Stimulated activated CD4-positive, alpha-beta T cell treated with anti-CD3 and anti-CD28 coated beads, Interleukin-2, amount 100 ng/mL, for 24 hours (primary cell): ENCODE measurements at regions not wholly inside any gene's neighbourhood (a gene's known extent, or its start where the extent isn't known, plus 50 kb on each side); places are given as distances from the start of the nearest gene placed in this dataset.

ENCODE experiments used
- DNase-seq, 2 donors: peaks; one replicate each; pipeline ENCODE4 v3.0.0-alpha.2; 2020

DNA sequence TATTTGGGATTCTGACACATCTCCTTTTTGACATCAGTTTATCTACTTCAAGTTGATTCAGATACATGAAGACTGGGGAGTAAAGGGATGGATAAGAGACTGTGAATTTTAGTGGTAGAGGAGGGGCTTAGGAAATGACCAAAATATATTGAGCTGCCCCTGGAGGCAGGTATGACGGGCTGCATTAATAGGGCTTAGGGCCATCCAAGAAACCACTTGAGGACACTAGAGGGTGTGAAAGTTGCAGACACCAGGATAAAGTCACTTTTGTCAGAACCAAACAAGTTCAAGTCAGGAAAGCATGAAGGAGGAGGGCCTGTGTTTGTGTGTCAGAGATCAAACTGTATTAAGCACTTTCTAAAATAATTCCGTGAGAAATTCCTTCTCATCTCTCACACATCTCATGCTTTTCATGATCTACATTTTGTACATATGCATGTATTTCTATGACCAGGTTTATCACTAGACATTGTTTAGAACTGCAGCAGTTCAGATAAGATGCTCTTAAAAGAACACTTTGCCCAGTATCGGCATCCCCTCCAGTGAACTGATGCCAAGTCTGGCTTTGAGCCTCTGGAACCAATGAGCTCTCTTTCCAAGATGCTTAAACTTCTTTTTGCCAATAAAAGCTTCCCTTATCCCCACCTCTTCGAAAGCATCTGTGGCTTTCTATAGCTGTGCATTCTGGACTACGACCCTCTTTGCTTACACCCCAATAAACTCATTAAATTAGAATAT lies 136.9 kb downstream of the SLC38A1 start:
- DNase-seq, result no peak

DNA sequence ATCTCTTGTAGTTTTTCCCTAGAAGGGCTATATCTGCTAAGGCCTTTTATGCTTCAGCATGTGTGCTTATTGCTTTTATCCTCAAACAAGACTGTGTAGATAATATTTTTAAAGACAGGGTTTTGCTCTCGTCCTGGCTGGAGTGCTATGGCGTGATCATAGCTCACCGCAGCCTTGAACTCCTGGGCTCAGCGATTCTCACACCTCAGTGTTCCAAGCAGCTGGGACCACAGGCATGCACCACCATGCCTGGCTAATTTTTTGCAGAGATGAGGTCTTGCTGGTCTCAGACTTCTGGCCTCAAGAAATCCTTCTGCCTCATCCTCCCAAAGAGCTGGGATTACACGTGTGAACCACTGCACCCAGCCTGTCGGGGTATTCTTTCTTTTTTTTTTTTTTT lies 137.3 kb upstream of the SCAF11 start:
- no peak for DNase-seq

DNA sequence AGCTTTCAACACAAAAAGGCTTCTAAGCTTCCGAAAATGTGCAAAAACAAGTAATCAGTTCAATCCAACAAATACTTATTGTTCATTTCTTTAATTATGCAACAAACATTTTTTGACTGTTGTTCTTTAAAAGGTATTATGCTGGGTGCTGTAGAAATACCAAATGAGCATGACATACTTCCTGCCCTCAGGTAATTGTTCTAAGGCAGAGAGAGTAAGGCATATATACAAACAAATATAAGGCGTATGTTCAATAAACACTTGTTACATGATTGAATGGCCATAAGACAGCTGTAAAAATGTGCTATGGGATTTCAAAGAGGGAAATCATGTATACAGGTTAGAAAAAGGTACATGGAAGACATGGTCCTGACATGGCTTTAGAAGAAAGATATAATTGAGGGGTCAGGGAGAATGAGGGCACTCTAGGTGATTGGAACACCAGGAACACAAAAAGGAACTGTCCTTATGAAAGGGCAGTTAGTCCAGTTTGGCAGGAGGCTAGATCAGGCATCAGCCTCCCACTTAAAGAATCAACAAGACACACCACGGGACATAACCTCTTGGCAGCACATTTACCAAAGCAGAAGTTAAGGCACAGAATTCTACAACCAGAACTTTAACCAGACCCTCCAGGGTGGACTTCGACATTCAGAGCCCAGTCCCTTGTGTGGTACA lies 135.8 kb upstream of the SCAF11 start:
- DNase-seq, result no peak

DNA sequence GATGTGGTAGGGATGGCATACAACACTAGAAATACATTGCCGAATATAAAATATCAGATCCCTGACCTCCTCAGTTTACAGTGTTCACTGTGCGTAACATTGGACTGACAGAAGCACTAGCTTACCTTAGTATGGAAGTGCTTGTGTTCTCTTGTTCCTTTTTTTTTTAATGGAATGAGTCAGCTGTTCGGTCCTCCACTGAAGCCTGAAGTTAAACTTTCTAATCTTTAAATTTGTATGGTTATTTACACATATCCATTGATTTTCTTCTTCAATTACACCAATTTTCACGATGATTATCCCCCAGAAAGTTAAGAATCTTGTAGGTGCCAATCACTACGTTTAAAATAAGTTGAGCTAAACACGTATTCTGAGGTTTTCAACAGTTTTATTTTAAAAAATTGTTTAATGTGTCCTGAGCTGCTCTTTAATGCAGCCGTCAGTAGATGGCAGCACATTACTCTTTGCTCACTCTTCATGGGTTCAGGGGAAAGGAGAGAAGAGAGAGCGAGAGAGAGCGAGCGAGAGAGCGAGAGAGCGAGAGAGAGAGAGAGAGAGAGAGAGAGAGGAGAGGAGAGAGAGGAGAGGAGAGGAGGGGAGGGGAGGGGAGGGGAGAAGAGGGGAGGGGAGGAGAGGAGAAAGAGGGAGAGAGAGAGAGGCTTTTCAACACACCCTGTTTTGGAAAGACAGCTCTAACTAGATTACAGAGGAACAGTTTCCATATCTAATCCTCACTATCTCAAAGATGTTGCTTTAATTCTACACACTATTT lies 134.7 kb upstream of the SCAF11 start:
- DNase-seq, result peak; percentile 47 to 56

DNA sequence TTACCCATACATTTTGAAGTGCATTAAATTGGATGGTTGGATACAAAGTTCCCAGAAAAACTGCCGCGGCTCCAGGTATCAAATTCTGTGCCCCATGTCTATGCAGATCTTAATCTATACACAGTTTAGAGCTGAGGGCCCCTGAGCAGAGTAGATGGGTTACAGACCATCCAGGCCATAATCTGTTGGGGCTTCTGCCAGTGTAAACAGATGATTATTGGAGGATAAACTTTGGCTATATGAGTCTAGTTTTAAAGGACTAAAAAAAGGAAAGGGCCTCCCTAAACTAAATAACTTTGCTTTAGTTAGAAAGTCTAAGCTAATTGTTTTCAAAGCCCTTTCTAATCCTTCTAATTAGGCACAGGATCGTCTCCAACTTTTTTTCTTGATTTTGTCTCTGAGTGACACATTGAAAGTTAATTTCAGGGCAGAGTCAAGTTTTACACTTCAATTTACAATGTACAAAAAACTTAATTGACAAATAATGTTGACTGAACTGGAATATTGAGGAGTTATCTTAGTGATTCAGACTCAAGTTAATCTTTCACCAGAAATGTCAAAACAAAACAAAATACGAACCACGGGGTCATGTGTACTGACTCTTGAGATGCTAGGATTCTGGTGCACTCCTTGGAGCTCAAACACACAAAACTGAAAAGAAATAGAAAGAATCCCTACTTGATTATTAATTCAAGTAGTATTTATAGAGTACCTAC lies 133.9 kb upstream of the SCAF11 start:
- DNase-seq, result no peak

DNA sequence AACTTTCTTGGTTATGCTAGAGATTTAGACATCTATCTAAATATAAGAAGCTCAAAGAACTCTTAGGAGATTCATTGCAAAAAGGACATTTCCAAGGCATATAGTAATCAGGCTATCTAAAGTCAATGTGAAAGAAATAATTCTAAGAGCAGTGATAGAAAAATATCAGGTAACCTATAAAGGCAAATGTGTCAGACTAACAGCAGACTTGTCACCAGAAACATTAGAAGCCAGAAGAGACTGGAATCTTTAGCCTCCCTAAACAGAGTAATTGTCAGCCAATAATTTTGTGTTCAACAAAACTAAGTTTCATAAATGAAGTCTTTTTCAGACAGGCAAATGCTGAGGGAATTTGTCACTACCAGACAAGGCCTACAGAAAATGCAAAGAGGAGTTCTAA lies 122.0 kb upstream of the SCAF11 start:
- DNase-seq, result no peak

DNA sequence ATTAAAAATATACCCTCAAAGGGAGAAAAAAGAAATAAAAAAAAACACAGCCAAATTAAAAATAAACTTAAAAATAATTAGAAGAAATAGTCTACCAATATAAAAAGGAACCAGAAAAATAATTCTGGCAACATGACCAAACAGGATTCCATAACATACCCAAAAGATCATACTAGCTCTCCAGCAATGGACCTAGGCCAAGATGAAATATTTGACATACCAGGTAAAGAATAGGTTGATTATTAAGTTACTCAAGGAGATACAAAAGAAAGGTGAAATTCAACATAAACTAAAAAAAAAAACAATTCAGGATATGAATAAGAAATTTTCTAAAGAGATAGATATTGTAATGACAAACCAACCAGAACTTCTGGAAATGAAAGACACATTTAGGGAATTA lies 121.3 kb upstream of the SCAF11 start:
- no peak for DNase-seq

DNA sequence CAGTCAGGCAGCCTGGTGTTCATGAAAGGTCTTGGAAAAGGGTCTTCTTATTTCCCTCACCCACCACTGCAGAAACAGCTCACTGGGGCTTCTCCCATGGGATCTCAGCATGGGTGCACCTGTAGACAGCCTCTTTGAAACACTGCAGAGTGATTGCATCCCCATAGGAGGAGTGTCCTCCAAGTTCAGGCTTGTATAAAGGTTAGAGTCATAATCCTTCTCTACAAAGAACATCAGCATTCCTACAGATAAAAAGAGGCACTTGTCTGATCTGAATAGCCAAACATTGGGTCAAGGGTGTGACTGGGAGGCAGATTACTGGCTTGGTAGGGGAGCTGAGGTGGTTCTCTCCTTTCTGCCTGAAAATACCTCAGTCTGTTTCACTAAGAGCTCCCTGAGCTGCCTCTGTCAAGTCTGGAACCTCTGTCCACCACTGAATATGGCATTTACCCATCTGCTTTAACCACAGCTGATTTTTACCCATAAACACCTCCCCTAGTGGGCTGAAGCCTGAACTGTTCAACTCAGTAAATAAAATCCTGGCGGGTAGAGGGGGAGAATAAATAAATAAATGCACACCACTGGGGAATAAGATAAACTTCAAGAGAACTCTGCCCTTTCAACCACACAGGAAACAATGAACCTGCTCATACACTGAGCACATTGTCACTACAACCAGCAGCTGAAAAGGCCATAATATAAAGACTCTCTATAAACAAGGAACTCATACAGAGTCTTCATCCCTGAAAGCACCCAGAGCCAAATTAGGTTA lies 120.7 kb upstream of the SCAF11 start:
- no peak for DNase-seq

DNA sequence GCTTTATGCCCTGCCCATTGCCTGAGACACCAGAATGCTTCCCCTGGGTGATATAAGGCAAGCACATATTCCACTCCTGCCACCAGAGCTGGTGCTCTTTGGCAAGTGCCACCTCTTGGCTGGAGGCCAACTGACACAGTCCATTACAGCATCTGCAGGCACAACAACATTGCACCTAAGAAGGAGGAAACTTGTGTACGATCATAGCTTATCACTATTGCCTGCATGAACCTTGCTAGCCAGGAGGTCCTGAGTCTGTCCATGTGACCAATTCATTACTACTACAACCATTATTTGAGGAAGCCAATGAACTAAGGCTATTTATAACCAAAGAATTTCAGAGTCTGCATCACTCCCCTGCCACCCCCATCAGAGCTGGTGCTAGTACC lies 119.8 kb upstream of the SCAF11 start:
- no peak for DNase-seq

DNA sequence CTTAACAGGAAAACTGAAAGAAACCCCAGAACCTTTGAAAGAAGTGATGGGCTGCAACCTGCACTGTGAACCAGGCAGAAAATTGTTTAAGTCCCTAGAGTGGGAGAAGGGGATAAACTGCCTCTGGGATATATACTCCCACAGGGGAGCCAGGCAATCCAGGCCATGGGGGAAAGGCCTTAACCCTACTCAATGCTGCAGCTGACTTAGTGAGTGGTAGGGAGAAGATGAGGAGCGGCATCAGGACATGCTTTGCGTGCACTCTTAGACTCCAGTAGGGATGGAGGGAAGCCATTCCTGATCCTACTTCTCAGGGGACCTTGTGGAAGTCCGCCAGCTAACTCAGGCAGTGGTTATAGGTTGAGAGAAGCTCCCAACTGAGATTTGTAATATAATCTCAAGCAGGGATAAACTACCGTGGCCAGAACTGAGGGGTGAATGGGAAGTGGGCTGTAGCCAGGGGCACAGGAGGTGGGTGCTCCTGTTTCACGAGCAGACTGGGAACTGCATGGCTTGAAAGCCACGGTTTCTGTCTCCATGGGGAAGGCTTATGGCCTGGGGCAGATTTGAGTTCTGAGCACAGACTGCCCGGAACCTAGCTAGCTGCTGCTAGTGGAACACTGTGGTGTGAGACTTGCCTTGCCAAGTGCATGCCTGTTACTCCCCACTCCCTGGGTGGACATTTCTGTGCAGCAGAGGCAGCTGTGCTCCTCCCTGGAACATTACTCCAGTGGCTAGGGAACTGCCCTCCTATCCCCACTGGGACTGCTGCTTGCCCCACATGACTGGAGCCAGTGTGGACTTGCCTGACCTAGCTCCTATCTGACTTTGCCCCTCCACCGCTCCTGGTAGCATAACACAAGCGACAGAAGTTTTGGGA lies 119.2 kb upstream of the SCAF11 start:
- no peak for DNase-seq

DNA sequence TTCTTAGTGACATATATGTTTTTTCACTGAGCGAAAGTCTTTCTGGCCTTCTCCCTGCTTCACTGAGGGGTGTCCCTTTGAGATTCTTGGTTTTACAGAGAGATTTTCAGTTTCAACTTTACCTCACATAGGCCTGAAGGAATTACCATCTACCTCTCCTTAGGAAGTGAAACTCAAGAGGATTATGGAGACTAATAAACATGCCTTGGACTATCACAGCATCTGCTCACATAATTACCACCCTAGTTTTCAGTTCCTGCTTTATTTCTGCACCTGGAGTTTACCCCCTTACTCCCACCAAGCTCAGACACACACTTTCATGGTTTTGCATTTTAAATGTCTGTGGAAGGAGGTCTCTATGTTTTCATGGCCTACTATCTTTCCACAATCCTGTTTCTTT lies 118.3 kb upstream of the SCAF11 start:
- DNase-seq, result no peak

DNA sequence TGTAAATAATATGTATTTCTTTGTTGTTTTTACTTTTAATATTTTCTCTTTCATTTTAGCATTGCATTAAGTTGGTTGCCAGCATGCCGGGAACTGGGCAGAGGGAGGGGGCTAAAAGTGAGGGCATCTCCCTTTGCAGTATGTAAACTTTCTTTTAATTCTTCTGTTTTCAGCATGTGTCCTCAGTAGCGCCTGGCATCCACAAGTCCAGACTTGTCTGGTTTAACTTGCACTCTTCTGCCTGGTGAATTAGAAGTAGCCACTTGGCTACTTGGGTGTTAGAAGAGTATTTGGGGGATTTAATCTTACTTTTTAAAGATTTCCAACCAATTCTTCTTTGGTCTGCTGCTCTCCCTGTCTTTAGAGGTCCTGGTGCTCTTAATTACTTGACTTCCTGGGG lies 117.2 kb upstream of the SCAF11 start:
- no peak for DNase-seq

DNA sequence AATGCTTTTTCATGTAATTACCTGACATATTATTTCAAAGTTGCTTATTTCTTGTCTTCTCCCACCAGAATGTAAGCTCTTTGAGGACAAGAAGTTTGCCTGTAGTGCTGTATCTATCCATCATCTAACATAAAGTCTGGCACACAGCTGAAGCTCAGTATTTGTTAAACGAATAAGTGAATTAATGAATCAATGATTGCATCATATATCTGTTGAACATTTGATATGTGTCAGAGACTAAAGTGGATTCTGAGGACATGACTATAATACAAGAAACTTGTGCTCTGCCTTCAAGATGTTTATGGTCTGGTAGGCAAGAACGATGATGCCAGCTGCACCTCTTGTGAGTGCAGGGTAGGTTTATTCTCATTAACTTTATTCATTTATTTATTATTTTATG lies 115.4 kb upstream of the SCAF11 start:
- DNase-seq, result no peak

DNA sequence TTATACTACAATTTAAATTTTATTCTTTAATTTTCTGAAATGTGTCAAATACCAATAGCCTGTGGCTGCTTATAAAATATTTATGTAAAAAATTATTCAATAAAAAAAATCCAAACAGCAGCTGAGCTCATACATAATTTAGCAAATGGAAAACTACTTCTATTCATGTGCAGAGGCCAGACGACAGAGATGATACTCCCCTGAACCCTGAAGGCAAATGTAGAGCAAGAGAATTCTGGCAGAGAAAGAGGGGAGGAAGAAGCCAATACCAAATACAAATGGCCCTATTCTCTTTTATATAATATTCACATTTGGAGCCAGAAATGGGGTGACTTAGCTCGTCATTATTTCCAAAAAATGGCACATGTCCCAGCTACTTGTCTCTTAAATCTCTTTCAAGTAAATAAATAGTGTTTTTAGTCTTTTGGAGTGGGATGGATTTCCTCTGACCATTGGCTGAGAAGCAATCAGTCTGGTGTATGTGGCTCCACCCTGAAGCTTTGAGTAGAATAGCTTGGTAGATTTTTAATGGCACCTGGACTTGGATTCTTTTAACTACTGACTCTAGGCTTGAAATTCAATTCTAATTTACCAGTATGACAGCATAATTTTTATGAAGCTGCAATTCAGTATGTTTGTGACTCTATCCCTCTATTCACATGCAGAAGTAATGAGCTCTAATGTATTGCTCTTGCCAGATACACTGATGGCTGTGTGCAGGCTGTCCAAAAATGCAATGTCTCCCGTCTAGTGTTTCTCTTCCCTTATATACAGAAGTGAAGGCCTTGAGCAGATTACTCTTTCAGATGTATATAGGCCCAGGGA lies 113.4 kb upstream of the SCAF11 start:
- no peak for DNase-seq

DNA sequence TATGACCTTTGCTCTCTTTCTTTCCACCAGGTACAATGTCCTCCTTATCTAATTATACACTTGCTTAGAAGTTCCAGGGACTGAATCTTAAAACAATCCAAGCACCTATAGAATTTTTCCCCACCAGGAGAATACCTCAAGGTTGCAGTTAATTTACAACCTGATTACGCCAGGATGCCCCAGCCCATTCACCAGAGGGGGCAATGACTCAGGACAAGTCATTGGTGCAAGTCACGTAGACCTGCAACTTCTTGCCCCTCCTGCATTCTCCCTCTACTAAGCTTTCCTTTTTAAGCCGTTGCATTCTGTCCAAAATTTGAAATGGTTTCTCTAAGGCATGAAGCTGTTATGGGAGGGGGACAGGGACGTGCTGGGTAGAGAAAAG lies 111.1 kb upstream of the SCAF11 start:
- DNase-seq, result no peak

DNA sequence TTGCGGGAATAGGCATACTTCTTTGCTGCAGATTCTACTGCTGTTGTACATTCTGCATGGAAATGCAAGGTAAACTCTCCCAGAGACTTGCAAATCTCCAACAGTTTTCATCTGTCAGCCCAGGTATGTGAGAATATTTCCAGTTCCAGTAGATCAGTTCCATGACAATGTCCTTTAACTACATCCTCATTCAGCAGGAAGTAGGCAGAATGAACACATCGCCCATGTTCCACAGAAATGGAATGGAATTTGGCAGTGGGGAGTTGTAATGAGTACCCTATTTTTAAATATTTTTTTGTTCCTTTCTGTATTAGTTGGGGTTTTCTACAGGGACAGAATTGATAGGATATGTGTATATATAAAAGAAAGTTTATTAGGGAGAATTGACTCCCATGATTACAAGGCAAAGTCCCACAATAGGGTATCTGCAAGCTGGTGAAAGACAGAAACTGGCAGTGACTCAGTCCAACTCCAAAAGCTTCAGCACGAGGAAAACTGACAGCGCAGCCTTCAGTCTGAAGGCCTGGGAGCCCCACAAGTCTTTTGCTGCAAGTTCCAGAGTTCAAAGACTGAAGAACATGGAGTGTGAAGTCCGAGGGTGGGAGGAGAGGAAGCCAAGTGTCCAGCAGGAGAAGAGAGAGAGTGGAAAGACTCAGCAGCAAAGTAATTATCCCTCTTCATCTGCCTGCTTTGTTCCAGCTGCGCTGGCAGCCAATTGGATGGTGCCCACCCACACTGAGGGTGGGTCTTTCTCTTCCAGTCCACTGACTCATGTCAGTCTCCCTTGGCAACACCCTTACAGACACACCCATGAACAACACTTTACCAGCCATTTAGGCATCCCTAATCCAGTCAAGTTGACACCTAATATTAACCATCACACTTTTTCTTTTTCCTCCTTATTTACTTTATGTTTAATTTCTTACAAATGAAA lies 110.4 kb upstream of the SCAF11 start:
- no peak for DNase-seq

DNA sequence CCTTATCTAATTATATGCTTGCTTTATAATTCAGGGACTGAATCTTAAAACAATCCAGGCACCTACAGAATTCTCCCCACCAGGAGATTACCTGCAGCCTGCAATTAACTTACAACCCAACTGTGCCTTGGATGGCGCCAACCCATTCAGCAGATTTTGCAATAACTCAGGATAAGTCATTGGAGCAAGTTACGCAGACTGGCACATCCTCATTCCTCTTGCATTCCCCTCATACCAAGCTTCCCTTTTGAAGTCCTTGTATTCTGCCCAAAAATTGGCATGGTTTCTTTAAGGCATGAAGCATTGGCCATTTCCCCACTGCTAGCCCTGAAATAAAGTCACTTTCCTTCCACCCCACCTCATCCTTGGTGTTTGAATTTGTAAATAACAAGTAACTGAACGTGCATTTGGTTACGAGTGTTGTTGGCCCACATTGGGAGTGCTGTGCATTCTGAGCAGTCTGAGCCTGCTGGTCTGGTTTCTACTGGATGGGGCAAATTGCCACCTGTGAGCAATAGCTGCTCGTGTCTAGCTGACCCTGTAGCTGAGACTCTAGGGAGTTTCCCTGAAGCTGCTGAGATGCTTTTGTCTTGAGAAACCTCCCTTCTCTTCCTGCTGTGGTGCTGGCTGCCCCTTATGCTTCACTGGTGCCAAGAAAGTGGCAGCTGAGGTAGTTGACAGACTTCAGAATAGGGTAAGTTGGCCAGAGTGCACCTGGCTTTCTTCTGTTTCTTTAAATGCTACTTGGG lies 99.2 kb upstream of the SCAF11 start:
- no peak for DNase-seq

DNA sequence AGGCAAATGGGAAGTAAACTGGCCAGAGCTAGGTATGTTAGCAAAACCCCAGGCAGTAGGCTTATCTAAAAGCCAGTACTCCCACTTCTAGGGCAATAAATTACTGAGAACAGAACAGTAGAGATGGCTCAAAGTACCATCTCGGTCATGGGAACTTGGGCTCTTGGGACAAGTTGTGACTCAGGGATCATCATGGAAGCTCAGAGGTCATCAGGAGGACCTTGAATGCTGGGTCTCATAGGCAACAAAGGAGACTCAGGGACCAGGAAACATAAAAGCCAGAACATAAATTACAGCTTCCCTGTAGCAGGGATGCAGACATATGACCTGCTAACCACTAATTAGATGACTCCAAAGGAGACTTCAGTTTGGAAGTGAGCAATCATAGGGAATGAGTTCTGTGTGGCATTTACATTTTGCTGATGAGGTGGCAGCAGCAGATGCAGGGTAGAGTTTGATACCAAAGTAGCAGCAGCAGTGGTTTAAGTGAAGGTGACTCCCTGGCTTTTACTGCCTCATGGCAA lies 97.6 kb upstream of the SCAF11 start:
- no peak for DNase-seq
